NCI-H2196 treated with DMSO at 0.1 percent for 48 hours (cell line): ENCODE measurements at regions not wholly inside any gene's neighbourhood (a gene's known extent, or its start where the extent isn't known, plus 50 kb on each side); places are given as distances from the start of the nearest gene placed in this dataset.

Experiments
- DNase-seq: peaks from one replicate; lab custom pipeline; 2025; ENCODE audit not compliant: unreplicated experiment; lab: John Stamatoyannopoulos, UW

DNA sequence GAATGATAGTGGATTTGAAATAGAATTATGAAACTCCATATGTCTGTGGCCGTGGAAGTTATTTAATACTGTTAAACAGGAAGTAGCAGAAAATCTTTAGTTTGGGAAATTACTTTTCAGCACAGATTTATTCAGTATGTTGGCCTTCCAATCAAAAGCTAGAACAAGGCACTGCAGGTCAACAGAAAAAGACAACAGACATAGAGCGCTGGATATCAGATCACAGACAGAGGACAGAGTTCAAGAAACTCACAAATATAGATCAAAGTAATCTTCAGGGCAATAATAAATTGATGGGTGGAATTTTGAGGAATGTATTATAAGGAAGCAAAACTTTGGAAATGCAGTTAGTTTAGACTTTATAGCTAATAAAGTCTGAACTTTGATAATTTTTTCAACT is 159.5 kb upstream of the TMCO5A start:
- DNase-seq = no peak

DNA sequence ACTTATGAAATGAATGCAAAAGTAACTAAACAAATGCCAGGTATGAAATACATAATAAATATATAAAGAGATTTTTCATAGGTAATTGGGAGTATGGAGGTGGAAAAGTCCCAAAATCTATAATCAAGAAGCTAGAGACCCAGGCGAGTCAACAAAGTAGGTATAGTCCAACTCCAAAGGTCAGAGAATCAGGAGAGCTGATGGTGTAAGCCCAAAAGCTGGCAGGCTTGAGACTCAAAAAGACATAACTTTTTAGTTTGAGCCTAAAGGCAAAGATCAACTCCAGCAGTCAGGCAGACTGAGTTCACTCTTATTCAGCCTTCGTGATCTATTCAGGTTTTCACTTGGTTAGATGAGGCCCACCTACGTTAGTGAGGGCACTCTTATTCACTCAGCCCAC is 157.4 kb upstream of the TMCO5A start:
- DNase-seq = no peak

DNA sequence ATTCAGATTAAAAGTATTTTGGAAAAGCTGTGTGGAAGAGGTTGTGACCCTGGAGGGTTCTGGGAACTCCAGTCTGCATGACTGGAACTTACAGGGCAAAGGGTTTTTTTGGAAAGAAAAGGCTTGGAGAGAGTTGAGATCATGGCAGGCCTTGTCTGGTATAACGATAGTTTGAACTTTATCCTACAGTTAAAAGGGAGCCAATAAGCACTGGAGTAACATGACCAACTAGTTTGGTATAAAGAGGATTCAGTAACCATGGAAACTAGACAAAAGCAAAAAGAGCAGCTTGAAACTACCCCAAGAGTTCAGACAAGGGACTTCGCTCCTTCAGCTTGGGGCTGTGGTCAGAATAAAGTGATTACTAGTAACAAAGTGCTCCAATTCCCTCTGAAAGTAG is 151.2 kb upstream of the TMCO5A start:
- no peak for DNase-seq

DNA sequence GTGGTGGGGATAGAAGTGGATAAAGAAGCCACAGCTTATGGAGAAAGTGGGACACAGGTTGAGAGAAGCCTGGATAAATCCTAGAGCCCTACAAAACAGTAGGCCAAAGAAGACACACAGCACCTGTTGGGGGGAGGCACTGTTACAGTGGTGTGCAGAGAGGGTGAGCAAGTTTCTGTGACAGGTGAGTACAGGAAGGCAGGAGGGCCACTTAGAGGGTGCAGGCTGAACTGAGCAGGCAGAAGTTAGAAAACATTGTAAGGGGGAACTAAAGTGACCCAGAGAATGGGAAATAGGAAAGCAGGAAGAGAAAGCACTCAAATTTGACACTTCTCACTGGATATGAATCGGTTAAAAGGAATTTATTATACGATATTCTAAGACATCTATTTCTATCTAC is 146.1 kb upstream of the TMCO5A start:
- no peak for DNase-seq

DNA sequence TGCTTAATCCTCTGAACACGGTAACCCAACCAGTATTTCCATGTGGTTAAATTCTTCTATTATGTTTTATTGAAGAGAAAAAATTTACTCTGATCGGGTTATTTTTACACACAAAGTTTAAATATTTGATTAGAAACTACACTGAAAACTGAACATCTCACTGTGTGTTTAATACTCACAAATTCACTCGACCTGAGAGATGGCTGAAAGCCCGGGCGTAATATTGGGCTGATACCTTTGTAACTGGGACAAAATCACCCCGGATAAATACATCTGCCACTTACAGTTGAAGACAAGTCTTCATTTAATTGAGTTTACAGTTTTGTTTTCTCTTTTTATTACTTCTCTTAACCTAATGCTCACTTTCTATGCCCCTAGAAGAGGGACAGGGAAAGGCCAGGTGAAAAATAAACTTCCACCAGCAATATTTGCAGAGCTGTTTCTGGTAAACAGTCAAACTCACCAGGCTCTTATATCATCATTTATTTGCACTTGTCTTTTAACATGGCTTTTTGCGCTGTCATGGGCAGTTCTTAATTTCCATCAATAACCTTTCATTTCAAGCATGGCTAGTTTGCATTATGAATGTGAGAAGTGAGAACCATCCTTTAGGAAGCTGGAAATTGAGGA is 145.6 kb upstream of the TMCO5A start:
- no peak for DNase-seq

DNA sequence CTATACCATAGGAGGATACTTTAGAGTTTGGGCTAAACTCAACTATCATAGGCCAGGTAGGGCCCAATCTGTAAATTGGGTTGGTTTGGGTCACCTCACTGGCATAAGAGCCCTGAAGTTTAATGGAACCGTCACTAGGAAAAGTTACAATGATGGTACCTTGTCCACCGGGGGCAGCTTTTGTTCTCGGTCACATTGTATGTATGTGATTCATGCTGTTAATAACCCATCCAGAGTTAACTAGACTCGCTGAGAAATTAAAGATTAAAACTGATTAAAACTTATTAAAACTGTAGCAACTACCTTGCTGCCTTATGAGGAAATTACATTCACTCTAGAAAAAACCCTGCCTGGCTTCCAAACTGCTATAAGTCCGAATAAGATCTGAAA is 145.0 kb upstream of the TMCO5A start:
- DNase-seq = no peak

DNA sequence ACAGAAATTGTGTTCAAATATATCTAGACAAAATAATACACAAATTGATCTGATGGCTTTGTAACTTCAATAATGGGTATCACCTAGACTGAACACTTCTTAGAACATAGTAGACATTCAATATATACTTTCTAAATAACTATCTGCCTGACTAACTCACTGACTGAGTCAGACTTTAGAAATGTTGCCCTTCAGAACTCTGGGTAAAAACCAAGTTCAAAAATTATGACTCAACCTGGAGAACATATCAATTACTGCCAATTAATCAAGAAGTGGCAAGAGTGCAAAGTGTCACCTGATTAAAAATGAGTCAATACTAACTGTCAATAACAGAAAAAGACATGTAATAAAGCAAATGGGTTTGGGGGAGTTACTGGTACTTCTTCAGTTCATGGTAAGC is 144.6 kb upstream of the TMCO5A start:
- DNase-seq = no peak

DNA sequence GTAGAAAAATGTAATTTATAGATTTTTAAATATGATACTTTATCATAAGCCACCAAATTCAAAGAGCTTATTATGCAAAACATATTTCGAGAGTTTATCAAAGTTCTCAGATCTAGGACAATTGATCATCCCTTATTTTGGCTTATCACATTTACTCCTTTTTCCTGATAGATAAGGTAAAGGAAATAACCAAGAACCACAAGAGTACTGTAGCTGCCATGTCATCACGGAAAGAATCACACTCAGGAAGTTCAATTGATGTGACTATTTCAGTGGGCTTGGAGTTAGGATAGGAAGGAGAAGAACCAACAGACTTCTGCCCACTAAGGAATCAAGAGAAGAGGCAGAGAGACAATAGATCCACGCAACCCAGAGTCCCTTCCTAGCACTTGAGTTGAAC is 142.7 kb upstream of the TMCO5A start:
- DNase-seq = no peak

DNA sequence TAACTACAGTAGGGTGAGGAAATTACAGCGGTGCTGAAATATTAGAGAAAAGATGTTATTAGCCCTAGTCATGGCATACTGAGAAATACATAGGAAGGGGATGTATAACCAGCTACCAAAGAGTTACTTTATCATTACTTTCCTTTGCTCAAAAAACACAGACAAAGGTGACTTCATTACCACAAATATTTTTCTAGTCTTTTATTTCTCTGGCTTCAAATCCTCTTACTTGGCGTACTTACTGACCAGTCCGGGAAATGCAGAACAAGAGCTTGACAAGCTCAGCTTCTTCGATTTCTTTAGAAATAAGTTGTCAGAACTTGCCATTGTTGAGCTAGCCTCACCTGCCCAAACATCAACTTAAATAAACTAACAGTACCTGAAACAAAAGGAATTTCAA is 142.1 kb upstream of the TMCO5A start:
- no peak for DNase-seq

DNA sequence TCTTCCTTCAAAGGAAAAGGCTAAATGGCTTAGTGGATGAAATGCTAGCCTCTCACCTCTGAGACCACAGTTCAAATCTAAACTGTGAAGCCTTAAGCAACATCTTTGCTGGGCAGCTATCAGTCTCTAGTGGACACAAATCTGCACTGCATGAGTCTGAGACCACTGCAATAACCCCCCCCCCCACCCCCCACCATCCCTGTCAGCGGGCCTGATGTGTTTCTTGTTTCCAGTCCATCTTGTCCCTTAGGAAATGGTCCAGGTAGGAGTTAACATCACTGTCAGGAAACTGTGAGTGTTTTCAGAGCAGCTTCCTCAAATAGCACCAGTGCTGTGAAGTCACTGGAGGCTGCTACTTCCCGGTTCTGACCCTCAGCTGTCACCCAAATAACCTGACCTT is 140.6 kb upstream of the TMCO5A start:
- no peak for DNase-seq

DNA sequence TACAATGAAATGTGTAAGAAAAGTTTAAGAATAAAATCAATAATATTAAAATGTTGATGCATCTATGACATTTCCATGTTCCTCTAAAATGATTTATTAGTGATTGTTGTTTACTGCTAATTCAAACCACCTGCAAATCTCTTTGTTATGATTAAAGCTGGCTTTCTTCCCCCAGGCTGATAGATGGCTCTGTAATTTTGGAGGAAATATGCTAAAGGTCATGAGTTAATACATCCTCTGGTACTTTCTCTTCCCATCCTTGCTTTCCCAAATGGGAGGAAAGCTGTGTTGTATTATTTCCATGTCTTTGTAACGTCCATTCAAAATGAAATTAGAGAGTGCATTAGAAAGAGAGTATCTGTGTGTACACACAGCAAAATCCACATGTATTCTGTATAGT is 139.5 kb upstream of the TMCO5A start:
- no peak for DNase-seq

DNA sequence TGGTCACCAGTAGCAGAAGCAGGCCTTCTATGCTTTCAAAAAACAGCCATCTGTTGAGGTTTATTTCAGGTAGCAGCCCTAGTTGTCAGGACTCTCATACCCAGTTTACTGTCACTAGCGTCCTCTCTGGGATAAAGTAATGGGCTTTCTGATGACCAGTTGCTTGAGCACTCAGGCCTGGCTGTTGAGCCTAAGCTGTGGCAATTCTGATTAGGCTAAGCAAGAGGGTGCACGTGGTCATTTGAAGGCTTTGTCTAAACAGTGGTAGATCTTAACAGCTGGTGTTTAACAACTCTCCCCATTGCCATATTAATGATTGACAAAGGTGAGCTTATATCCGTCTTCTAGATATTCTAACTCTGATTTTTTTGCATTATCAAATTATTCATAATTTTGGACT is 132.9 kb upstream of the TMCO5A start:
- DNase-seq = no peak

DNA sequence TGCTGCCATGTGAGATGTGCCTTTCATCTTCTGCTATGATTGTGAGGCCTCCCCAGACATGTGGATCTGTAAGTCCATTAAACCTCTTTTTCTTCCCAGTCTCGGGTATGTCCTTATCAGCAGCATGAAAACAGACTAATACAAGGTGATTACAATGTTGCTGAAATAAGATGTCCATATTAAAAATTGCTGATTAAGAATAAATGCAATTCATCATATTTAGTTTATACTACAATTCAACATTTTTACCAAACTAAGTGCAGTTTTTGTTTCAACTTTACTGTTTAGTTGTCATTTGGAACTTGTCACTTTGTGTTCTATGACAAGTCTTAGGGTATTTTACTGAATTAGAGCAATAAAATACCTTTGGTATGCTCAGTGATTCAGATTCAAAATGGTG is 127.6 kb upstream of the TMCO5A start:
- no peak for DNase-seq

DNA sequence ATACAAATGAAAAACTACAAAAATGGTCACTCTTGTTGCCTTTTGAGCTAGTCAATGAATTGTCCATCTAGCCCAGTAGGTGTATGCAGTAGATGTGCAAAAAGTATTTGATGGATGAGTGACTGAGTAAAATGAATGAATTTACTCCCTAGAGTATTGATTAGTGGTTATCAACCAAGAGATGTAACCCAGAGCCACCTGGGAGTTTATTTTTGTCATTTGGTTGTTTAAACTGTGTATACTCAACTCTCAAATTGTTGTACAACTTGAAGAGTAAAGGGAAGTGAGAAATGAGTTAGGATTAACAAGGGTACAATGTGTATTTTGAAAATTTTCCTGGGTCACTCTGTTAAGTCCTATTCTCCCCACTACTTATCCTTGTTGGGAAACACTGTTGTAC is 124.1 kb upstream of the TMCO5A start:
- DNase-seq = no peak

DNA sequence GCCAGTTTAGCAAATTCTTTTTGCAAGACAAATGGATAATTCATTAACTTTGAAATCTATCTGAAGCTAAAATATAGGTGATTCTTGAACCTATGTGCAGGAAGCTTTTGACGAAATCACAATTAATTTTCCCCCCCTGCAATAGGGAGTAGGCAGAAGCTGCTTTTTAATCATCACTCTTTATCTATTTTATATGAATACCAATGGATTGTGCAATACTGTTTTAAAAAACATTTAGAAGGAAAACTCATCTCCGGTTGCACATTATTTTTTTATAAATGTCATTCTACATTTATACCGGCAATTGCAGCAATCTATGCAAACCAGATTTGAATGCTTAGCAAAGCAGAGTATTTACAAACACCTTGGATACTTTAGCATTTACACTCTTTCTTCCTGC is 121.1 kb upstream of the TMCO5A start:
- no peak for DNase-seq

DNA sequence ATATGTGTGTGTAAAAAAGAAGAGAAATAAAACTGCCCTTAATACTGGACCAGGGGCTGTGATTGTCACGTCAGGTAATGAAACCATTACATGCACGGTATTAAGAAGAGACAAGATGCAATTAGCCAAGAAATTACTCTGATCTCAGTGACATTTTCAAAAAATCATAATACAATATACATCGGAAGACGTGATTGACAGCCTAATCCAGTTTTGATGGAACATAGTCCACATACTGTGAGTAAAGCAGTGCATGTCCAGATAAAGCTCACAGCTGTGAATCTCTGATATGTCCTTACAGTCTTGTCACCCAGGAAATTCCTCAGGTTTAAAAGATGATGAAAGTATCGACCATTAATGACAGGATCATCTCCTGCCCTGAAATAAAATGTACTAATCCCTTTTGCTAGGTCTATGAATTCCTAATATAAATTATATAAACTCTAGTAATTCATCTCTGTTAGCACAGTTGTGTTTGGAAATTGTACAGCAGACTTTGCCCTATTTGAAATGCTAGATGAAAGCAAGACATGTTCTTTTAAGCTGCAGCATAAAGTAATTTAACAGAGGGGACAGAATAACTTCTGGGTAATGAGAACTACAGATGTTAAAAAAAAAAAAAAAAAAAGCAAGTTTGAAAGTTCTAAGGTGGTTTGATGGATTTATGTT is 119.5 kb upstream of the TMCO5A start:
- no peak for DNase-seq

DNA sequence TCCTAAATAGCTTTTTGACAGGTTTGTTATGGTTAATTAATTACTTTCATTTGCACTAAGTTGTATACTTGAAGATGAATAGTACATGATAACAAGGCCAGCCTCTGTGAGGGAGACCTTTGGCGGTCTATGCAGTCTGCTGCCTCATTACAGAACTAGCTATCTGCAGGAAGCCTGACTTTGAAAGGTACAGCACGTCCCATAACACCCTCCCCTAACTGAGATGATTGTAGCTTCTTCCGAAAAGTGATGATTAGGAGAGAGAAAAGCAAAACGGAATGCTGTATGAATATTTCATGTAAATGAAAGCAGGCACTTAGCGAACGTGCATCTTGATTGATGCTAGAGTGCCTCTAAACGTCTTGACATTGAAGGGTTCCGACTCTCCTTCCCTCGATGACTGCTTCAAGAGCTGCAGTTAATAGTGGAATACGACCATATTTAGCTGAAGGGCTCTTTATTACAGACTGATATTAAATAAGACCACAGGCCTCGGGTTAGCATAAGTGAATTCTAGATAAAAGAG is 116.2 kb upstream of the TMCO5A start:
- no peak for DNase-seq

DNA sequence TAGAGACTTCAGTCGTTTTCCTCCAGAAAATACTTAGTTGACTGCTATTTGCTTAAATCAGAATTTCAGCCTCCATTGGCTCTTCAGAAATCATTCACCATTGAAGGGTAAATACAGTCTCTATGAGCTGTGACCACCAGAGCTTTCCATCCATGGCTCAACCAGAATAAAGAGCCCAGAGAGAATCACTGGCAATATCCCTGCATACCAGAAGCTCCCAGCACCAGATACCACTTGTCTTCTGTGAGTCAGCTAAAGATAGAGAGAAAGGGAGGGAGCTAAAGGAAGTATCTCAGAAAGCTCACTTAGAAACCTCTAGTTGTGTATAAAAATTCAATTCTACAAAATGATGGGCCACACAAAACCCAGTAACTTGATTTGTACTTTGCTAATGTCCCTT is 115.2 kb upstream of the TMCO5A start:
- no peak for DNase-seq

DNA sequence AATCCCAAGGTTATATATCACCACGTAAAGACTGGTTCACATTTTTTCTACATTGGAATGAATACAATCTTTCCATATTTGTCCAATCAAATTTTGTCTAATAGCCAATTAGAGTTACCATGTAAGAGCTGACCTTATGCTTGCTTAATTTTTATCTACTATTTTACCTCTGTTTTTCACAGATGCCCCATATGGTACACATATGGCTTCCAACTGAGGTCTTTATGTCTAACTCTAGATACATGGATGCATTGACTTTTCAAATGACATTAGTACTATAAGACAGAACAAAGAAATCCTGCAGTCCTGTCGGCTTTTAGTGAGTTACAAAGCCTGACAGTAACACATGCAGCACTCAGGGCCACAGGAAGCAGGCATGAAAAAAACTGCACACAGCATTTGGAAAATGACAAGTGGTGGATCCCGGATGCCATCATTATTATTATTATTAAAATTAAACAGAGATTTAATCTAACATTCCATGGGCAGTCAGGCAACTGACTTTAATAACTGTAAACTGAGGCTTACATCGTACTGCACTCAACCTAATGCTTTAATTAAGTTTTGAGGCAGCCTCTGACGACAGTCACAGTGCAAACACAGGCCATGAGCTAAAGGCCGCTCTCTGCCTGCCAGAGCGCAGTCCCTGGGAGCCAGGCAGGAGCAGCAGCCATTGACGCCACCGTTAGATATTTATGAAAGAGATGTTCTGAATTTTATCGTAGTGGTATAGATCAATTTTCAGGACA is 113.9 kb upstream of the TMCO5A start:
- DNase-seq = no peak

DNA sequence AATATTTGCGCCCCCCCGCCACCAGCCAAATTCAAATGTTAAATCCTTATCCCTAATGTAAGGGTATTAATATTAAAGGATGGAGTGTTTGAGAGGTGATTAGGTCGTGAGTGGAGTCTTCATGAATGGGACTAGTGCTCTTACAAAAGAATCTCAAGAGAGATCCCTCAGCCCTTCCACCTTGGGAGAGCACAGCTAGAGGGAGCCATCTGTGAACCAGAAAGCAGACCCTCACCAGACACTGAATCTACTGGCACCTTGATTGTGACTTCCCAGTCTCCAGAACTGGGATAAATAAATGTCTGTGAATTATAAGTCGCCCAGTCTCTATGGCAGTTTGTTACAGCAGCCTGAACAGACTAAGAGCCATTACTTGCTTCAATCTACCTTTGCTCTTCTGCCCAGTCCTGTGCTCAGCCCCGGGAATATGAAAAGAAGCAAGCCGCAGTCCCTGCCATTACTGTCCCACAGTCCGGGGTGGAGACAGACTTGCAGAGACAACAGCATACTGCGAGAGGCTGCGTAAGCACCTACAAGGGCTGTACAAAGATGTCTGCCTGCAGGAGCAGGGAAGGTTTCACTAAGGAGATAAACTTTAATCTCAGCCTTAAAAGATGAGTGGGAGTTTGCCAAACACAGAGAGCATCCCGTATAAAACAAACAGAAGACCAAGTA is 110.7 kb upstream of the TMCO5A start:
- DNase-seq = no peak

DNA sequence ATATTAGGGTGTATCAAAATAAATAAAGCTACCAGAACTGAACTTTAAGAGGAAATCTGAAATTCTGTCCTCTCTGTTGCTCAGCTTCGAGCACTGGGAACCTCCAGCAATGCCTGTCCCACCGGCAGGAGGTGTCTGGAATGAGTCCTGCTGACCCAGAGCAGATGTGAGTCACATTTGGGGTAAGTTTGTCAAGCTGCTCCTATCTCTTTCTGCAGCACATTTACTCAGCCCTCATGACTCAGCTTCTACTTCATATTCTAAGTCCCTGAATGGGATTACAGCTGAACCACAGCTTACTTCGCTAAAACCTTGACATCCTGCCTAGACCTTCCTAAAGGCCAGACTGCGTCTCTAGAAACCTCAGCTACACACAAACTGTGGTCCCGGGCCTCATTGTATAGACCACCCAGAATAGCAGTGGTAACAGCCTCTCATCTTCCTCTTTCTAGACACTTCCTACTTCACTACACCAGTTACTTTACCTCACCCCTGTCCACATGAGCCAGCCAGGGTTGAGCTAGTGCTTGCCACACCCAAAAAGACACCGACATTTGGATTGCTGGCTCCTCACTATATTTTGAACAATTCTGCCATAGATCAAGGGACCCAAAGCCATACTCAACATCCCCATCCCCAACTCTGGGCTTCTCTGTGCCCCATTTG is 109.6 kb upstream of the TMCO5A start:
- DNase-seq = no peak
